Non-pigmented ciliary epithelial cell (primary cell): ENCODE measurements at regions not wholly inside any gene's neighbourhood (a gene's known extent, or its start where the extent isn't known, plus 50 kb on each side); places are given as distances from the start of the nearest gene placed in this dataset.
A peak's percentile ranks its signal among the peaks of the same experiment; 100 is the strongest.
"Not testable (repeated sequence)": the region's sequence is repeated elsewhere in the genome, so short reads cannot be mapped to it uniquely, and the experiment has no call there.

Experiments used
- DNase-seq: peaks from one replicate; pipeline ENCODE4 v3.0.0-alpha.2; 2010; ENCODE audit warnings: low read depth

DNA sequence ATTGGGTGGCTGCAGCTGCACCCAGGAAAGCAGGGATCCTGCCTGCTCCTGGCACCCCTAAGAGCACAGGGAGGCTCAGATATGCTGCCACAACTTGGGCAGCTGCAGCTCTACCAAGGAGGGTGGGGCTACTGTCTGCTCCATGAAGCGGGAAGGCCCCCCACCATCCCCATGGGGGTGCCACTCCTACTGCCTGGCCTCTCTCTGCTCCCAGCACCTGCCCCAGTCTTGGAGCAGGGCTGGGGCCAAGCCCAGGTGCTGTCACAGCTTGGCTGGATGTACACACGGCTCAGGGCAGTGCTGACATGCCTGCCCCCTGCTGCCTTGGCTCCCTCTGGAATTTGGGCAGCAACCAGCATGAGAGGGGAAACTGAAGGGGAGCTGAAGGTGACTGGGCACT, 214.7 kb upstream of the PLPPR1 start:
- DNase-seq = no peak

GRCh38 chr9:100819980-100820379, 208.5 kb upstream of the PLPPR1 start:
- no peak for DNase-seq

GRCh38 chr9:100833035-100833434, 195.5 kb upstream of the PLPPR1 start:
- not testable (repeated sequence) for DNase-seq

DNA sequence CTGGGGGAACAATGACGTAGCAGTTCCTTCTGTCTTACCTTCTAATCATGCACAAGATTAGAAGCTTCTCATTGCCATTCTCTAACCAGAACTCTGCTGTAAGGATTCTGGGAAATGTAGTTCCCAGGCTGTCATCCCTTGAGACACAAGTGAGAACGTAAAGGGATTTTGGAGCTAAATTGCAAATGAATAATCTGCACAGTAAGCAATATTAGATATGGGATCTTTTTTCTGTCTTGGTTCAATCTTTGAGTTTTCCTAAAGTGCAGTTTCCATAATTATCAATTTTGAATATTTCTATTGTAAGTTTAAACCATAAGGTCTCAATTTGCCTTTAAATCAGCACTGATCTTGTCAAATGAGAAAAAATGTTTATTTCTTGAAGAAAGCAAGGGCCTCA, 189.7 kb upstream of the PLPPR1 start:
- no peak for DNase-seq

DNA sequence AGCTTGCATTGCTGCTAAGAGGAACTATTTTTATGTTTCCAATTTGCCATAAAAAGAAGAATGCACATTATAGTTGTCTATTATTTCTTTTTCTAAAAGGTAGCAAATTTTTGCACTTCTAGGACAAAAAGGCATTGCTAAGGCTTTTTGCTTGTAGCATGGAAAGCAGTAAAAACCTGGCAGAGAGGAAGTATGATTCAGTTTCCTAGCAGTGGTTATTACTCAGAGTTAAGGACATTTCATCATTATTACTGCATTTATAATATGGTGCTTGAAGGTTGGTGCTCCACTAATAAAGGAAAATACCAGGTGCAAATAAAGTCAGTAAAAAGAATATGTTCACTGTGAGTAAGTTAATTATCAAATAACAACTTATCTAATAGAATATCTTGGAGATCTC, 179.8 kb upstream of the PLPPR1 start:
- DNase-seq = no peak

- no peak for DNase-seq
These were observed 176.4 kb upstream of the PLPPR1 start for GRCh38 chr9:100852088-100852487.

DNA sequence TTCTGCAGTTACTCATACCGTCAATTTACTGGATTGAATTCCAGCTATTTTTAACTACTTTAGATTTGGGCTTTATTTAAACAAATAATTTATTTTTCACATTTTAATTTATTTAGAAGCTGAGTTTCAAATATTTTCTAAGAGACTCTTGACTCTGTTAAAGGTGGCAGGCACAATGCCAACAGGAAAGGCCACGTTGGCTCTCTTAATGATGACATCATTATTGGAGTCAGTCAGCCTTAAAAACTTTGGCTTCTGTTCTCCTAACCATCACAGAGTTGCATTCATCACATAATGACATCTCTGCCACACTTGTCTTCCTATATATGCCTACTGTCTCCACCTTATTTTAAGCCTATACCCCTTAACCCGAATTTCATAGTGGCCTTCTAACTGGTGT, 172.3 kb upstream of the PLPPR1 start:
- no peak for DNase-seq

DNA sequence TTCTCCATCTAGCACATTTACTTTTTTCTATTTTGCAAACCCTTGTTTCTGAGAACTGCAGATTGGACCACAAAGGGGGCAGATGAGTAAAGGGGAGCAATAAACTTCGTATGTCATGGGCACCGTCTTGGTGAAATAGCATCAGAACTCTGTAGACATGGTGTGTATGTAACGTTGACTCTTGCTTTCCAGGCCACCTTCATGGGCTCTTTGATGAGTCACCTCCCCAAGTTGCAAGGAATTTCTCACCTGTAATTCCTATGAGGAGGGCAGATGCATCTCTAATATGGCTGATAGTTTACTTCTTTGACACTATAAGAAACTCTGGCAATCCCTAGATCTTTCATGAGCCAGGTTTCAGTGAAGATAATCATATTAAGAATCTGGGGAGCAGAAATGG, 163.4 kb upstream of the PLPPR1 start:
- no peak for DNase-seq

DNA sequence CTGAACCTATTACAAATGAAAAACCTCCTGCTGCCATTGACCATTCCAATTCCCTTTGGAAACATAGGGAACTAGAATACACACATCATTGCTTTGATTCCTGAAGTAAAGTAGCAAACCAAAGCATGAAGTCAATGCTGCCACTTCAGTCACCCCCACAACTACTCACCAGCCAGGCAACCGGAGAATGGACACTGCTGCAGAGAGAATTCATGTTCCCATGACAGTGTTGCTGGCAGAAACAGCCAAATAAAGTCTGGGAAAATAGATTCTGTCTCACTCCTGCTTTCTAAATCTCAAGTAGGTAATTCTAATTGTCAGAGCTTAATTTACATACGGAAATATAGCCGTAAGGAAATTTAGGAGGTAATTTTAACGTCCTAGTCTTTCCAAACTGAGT, 162.9 kb upstream of the PLPPR1 start:
- no peak for DNase-seq

DNA sequence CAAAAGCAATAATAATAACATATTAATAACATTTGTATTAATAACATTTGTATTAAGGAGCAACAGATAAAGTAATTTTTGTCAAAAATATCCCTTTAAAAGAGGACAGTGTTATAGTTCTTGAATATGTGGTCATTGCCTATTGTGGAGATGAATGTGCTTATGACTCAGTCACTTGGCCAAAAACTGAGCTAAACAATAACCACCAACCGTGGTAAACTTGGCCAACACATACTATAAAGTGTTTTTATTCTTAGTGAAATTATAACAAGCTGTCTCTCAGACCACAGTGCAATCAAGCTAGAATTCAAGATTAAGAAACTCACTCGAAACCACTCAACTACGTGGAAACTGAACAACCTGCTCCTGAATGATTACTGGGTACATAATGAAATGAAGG, 159.2 kb upstream of the PLPPR1 start:
- no peak for DNase-seq

- DNase-seq = no peak
These were observed 148.6 kb upstream of the PLPPR1 start for GRCh38 chr9:100879884-100880283.

GRCh38 chr9:100880284-100880683, 148.2 kb upstream of the PLPPR1 start:
- DNase-seq = no peak

- no peak for DNase-seq
These were observed 144.0 kb upstream of the PLPPR1 start for GRCh38 chr9:100884518-100884917.

DNA sequence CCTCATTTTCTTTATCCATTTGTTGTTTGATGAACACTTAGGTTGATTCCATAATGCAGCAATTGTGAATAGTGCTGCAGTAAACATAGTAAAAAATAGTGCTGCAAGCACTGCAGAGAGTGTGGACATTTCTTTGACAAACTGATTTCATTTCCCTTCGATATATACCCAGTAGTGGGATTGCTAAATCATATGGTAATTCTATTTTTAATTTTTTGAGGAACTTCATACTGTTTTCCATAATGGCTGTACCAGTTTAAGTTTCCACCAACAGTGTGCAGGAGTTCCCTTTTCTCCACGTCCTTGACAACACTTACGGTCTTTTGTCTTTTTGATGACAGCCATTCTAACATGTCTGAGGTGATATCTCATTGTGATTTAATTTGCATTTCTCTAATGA, 138.2 kb upstream of the PLPPR1 start:
- DNase-seq = no peak

DNA sequence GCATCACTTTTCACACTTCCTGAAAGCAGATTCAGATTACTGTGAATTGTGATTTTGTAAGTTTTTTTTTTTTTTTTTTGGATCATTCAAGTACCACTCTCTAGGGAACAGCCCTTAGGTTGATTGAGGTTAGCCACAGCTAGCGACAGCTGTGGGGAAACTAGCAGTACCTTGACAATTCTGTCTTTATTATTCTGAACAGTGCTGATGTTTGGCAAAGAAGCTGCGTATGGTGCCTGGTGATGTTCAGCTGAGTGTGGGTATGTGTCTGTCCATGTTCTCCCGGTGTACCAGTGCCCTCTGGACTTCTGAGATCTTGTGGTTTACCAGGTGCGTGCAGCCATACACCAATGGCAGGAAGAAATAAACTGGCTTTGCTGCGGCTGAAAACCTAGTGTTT, 117.3 kb upstream of the PLPPR1 start:
- no peak for DNase-seq

DNA sequence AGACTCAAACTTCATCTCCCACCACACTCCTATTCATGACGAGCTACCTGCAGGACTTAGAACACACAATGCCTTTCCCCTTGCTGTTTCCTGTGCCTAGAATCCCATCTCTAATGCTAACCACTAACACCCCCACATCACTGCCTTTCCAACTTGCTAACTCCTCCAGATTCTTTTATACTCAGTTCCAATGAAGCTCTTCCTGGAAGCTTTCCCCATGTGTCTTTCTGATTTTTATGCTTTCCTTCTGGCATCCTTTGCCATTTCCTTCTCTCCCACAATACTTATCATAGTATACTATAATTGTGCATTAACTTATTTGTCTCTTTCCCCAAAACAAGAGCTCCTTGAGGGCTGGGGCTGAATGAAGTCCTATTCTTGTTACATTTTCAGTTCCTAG, 115.3 kb upstream of the PLPPR1 start:
- DNase-seq = no peak

- no peak for DNase-seq
These were observed 114.3 kb upstream of the PLPPR1 start for GRCh38 chr9:100914266-100914665.

- no peak for DNase-seq
These were observed 109.0 kb upstream of the PLPPR1 start for GRCh38 chr9:100919506-100919905.

- DNase-seq = no peak
These were observed 102.2 kb upstream of the PLPPR1 start for GRCh38 chr9:100926366-100926765.

GRCh38 chr9:100927763-100928162, 100.8 kb upstream of the PLPPR1 start:
- DNase-seq = no peak

- DNase-seq = peak; percentile 19
These were observed 94.9 kb upstream of the PLPPR1 start for GRCh38 chr9:100933656-100934055.

DNA sequence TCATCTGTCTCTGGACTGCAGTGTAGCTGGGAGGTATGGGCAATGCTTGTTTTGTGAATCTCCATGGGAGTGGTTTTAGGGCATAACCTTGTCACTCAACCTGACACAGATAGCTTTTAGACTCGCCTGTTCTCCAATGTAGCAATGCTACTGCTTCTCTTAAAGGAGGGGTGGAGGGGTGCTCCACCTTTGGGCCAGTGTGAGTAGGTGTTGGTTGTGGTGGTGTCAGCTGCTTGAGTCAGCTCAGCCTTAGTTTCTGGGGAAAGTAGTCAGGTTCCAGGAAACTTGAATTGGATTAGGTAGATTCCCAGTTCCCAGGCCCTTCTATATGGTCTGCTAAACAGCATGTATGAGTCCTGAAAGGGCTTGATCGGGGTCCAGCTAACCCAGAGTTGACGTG, 91.1 kb upstream of the PLPPR1 start:
- no peak for DNase-seq

- no peak for DNase-seq
These were observed 90.0 kb upstream of the PLPPR1 start for GRCh38 chr9:100938507-100938906.

- DNase-seq = no peak
These were observed 88.9 kb upstream of the PLPPR1 start for GRCh38 chr9:100939636-100940035.

GRCh38 chr9:100959226-100959625, 69.3 kb upstream of the PLPPR1 start:
- DNase-seq = no peak
